Embryonic facial prominence (tissue), 1 donor: ENCODE measurements at regions not wholly inside any gene's neighbourhood (a gene's known extent, or its start where the extent isn't known, plus 50 kb on each side); places are given as distances from the start of the nearest gene placed in this dataset.

Source experiments
- DNase-seq: peaks from one replicate; pipeline ENCODE4 v3.0.0-alpha.2; 2016; ENCODE audit errors: extremely low spot score

DNA sequence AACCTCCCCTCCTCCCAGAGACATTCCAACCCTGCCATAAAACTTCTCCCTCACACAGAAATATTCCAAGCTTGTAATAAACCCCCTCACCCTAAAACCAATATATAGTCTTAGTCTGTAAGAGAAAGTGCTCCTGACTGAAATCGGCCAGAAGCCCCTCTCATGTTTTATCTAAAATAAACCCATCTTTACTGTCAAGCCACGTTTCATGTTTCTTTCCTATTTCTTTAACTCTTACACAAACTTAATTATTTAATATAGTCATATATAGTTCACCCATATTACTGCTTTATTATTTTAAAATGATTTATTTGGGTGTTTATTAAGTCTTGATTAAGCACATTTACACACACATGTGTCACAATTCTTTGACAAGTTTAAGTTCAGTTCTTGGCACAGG, 191.3 kb upstream of the AADAT start:
- DNase-seq, result no peak

- no peak for DNase-seq
Measured at GRCh38 chr4:170278460-170278859, 188.7 kb upstream of the AADAT start.

GRCh38 chr4:170274616-170275015, 184.9 kb upstream of the AADAT start:
- DNase-seq, result no peak

DNA sequence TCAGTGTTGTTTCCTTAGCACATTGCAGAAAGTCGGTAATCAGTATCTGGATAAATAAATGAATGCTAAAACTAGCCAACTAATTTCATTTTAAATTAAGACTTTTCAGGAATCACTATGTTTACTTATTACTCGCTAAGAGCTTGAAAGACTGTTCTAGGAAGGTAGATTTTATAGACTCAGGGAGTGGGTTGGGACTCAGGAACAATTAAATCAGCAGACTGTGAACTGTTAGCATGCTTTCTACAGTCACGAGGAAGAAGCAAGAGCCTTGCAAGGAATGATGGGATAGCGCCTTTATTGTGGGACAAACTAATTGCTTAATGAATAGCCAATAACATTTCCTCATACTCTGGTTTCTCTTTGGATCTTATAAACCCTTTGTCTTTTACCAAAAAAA, 183.2 kb upstream of the AADAT start:
- no peak for DNase-seq

GRCh38 chr4:170271723-170272122, 182.0 kb upstream of the AADAT start:
- no peak for DNase-seq

- no peak for DNase-seq
Measured at GRCh38 chr4:170270628-170271027, 180.9 kb upstream of the AADAT start.

- DNase-seq, result no peak
Measured at GRCh38 chr4:170269950-170270349, 180.2 kb upstream of the AADAT start.

- peak; percentile 86 for DNase-seq
Measured at GRCh38 chr4:170259631-170260153, 169.9 kb upstream of the AADAT start.

- no peak for DNase-seq
Measured at GRCh38 chr4:170256807-170257206, 167.1 kb upstream of the AADAT start.

- DNase-seq, result no peak
Measured at GRCh38 chr4:170248576-170248975, 158.8 kb upstream of the AADAT start.

GRCh38 chr4:170248029-170248428, 158.3 kb upstream of the AADAT start:
- no peak for DNase-seq

GRCh38 chr4:170247596-170247995, 157.8 kb upstream of the AADAT start:
- no peak for DNase-seq

DNA sequence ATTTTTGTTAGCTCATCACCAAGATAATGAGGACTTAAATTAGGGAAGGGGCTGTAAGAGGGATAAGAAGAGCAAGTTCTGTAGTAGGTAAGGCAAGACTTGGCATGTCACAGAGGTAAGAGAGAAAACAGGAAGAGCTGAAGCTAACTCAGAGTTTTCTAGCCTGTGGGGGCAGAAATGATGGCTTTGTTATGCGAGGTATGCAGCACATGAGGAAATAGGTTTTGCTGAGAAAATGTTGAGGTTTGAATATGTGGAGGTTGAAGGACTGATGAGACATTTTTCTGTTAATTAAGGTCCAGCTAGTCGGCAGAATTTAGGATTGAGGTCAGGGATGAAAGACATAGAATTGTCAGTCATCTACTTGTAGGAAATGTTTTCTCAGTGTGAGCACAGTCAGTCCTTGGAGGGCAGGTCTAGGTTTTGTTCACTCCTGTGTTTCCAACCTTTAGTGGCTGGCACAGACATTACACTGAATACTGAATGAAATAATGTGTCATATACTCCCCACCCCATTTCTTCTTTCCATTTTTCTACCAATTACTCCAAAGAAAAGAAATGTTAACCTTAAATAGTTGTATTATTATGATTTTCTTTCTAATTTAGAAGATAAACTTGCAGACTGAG, 154.0 kb upstream of the AADAT start:
- DNase-seq, result no peak

DNA sequence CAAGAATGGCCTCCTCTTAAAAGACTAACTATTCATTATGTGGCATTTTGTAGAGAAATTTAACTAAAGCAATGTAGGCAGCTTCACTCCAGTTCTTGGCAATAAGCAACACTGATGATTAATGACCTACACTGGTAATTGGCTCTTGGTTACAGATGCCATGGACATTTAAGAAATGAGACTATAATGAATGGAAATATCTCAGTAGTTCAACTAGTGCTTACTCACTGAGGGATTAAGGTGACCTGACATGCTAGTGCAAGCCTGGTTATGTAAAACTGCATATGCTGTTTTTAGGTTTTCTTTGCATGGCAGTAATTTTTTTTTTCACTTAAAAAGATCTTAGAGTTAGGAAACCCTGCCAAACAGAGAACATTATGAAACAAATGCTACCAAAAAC, 152.7 kb upstream of the AADAT start:
- no peak for DNase-seq

- DNase-seq, result no peak
Measured at GRCh38 chr4:170234800-170235199, 145.0 kb upstream of the AADAT start.

DNA sequence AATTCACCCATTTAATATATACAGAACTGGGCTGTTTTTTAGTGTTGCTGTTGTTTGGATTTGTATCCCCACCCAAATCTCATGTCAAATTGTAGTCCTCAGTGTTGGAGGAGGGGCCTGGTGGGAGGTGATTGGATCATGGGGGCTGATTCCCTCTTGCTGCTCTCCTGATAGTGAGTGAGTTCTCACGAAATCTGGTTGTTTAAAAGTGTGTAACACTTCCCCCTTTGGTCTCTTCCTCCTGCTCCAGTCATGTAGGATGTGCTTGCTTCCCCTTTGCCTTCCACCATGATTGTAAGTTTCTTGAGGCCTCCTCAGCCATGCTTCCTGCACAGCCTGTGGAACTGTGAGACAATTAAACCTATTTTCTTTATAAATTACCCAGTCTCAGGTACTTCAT, 141.6 kb upstream of the AADAT start:
- no peak for DNase-seq

DNA sequence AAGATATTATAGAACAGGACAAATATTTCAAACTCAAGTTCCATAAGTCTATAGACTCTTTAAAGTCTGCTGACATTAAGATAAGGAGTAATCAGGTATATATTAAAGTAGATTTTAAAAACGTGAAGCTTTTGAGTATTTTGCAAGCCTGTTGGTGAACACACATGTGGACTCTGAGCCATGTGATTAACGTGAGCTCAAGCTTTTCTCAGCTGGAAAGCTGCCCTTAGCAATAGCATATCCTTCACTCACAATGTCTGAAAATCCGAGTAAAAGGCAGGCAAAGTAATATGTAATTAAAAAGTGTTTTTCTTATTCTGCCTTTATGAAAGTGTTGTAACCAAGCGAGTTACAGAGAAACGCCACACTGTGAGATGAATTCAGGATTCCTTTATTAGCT, 140.5 kb upstream of the AADAT start:
- no peak for DNase-seq

DNA sequence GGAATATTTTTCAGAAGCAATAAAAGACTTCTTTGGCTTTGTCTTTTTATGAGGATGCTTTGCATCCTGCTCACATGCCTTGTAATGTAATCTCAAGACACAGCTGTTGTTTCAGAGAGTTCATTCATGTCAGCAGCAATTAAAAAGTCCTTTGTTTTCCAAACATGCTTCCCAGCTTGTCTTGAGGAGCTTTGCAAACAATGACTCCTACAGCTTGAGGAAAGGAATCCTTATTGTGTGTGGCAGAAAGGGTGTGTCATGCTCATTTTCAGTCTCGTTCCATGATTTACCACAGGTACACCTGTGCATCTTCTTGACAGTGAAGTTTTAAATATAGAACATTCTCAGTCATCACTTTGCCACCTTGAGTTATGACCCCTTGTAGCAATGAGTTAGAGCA, 139.2 kb upstream of the AADAT start:
- DNase-seq, result no peak

- no peak for DNase-seq
Measured at GRCh38 chr4:170227928-170228327, 138.2 kb upstream of the AADAT start.

GRCh38 chr4:170226288-170226687, 136.5 kb upstream of the AADAT start:
- no peak for DNase-seq

GRCh38 chr4:170214731-170215130, 125.0 kb upstream of the AADAT start:
- no peak for DNase-seq

DNA sequence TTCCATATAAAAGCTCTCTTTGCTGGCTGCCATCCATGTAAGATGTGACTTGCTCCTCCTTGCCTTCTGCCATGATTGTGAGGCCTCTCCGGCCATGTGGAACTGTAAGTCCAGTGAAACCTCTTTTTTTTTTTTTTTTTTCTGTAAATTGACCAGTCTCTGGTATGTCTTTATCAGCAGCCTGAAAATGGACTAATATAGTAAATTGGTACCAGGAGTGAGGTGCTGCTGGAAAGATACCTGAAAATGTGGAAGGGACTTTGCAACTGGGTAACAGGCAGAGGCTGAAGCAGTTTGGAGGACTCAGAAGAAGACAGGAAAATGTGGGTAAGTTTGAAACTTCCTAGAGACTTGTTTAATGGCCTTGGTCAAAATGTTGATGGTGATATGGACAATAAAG, 124.3 kb upstream of the AADAT start:
- no peak for DNase-seq

DNA sequence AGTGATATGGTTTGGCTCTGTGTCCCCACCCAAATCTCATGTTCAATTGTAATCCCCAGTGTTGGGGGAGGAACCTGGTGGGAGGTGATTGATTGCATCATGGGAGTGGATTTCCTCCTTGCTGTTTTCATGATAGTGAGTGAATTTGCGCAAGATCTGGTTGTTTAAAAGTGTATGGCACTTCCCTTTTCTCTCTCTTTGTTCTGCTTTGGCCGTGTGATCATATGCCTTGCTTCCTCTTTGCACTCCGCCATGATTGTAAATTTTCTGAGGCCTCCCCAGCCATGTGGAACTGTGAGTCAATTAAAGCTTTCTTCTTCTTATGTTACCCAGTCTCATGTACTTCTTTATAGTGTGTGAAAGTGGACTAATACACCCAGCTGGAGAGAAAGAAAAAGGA, 113.0 kb upstream of the AADAT start:
- DNase-seq, result no peak

DNA sequence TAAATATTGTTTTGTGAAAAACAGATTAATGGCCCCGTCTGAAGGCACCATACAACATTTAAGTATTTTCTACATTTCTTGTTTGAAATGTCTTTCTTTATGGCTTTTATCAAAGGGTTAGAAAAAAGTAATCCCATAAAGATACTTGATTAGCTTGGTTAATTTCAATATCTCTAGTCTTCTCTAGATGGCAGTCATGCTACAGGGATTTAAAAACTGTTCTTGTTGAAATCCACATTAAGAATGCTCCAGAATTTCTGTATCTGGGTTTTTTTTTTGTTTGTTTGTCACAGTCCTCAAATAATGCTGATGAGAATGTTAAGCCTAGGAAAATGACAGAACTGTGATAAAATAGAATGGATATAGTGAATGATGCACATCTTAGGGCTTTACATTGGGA, 109.0 kb upstream of the AADAT start:
- DNase-seq, result no peak
